GM18520 (cell line): ENCODE measurements at regions not wholly inside any gene's neighbourhood (a gene's known extent, or its start where the extent isn't known, plus 50 kb on each side); places are given as distances from the start of the nearest gene placed in this dataset.
A peak's percentile ranks its signal among the peaks of the same experiment; 100 is the strongest.

ENCODE experiments used
- ATAC-seq: cut with Tn5 transposase; IDR thresholded peaks from one replicate; pipeline ENCODE4 v1.9.1; 2021; ENCODE audit not compliant: unreplicated experiment

- no peak for ATAC-seq
Observed at GRCh38 chr6:156316583-156317125, 460.5 kb upstream of the ARID1B start.

DNA sequence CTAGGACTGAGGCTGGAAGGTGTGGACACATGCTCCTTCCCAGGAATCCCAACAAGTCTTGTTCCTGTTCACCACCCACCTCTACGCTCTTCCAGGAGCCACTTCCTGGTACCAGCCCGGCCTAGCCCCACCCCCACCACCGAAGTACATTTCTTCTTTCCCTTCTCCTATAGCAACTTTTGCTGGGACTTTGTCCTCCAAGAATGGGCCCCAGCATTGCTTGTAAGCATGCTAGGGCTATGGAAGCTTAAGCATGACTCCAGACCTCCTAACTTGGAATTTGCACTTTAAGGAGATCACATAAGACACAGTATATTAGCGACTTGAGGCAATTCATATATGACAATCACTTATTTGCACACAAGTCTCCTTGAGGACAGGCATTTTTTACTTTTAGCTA lies 462.0 kb upstream of the ARID1B start:
- no peak for ATAC-seq

DNA sequence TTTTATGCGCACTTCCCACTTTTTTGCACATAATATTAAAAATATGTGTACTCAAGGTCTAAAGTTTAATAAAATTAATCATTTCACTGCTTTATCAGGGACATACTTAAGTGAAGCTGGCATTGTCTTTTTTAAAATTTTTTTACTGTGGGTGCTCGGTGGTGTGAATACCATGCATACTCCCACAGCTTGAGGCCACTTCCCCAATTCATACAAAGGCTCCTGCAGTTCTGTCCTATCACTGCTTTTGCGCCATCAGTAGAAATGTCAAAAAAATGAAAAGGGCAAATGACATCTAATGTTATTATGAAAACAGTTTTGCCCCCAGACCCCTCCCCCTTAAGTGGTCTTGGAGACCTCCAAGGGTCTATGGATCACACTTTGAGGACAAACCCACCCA lies 464.1 kb upstream of the ARID1B start:
- no peak for ATAC-seq

DNA sequence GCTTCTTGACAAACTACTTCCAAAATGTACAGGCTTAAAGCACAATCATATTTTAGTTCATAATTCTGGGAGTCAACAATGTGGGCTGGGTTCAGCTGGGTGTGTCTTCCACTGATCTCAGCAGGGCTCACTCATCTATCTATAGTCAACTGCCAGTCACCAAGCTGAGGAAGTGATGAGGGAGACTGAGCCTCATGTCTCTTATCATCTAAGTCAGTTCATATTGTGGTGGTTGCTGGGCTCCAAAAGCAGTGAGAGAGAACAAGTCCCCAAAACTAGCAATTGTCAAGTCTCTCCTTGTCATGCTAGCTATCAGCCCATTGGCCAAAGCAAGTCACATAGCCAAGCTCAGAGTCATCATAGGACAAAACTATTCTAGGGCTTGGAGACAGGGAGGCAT lies 465.9 kb upstream of the ARID1B start:
- no peak for ATAC-seq

DNA sequence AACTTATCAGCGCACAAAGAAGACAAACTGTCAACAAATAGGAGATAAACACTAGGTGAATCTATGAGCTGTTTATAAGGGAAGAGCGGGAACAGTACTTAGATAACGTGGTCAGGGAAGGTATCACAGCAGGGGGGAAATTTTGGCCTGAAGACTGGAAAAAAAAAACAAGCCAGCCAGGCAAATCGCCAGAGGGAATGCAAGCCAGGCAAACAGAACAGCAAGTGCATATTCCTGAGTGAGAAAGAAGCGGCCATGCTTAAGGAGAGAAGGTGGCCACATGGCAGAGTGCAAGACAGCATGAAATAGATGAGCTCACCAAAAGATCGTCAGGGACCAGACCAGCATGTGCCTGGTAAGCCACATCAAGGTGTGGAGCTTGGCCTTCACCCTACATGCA lies 466.5 kb upstream of the ARID1B start:
- ATAC-seq = no peak

DNA sequence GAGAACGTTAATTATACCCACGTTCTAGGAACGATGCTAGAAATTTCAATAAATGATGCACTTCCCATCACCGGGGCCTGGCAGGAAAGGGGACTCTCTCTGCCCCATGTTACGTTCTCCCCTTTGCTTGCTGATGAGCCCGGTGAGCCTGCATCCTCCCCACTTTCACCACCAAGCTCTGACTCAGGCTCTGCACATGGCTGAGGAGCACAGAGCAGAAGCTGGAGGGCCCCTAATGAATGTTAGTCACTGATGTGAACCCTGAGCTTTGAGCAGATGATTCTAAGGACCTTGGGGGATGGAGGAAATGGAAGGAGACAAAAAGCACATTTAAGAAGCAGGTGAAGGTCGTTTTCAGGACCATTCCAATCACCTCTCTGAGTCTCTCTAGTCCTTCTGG lies 468.2 kb upstream of the ARID1B start:
- no peak for ATAC-seq

GRCh38 chr6:156308604-156309003 lies 468.6 kb upstream of the ARID1B start:
- no peak for ATAC-seq

GRCh38 chr6:156306531-156306930 lies 470.6 kb upstream of the ARID1B start:
- ATAC-seq = no peak

DNA sequence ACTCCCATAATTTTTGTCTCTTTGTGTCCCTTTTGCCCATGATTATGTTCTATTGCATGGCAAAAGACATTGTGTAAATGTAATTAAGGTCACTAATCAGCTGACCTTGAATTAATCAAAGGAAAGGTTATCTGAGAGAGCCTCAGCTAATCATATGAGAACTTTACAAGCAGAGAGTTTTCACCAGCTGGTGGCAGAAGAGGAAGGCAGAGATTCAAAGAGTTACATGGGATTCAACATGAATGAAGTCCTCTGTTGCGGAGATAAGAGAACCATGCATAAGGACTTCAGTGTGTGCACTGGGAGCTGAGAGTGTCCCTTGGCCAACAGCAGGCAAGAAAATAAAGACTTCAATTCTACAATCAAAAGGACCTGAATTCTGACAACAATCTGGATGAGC lies 494.1 kb upstream of the ARID1B start:
- no peak for ATAC-seq

DNA sequence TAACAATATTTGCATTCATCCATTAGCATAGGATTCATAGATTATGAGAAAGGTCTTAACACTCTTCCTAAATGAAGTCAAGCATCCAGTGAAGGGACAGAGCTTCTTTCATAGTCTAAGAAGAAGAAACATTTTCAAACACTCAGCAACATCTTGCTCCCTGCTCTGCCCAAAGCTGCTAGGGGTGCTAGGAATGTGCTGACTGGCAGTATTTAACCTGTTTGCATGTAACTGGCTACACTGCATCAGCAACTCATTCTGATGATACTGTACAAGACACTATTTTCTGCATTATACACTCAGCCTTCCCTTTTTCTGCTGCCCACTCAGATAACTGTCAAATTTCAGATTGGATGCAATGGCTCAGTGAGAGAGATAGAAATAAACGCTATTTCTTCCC lies 495.1 kb upstream of the ARID1B start:
- ATAC-seq = no peak

DNA sequence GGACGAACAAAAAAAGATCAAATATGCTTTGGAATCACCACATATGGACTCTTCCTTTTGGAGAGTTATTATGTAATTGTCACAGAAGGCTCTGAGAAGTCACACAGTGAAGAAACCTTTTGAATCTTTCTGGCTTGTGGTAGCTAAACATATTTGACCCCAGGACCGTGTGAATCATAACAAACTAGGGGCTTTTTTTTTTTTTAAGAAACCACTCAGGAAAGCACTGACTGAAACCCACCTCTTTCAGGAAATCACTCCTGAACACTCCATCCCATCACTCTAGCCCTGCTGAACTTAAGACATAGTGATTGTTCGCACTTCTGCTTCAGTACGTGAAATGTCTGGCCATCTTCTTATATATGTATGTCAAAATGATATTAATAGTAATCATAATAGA lies 495.9 kb upstream of the ARID1B start:
- ATAC-seq = no peak

- no peak for ATAC-seq
Observed at GRCh38 chr6:156280065-156280464, 497.1 kb upstream of the ARID1B start.

DNA sequence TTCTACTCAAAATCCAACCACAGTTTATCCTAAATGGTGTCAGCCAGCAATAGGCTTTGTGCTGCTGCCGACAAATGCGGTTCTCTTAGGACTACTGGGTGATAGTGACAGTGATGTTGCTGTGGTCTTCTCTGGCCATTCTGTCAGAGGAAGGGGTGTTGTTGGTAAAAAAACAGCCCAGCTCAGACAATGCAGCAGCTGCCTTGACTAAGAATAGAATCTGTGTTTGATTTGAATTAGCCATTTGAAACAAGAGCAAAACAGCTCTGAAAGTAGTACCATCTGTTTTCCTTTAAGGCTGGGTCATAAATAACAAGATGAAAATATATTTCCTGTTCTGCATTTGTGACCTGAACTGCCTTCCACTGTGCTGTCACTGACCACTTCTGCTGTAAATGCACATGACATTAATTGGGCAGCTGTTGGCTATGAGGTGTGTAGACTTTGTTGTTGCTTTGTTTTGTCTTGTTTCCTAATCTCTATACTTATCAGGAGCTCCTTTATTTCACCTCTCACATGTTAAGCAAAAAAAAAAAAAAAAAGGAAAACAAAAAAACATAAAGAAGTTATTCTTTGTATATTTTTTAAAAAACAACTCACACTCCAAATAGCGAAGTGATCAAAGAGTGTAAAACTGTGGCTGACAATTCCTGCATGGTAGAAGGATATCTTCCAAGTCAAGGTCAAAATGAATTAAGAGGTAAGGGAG lies 497.8 kb upstream of the ARID1B start:
- ATAC-seq = peak; percentile 54

- ATAC-seq = no peak
Observed at GRCh38 chr6:156273065-156273711, 504.0 kb upstream of the ARID1B start.

GRCh38 chr6:156269751-156270369 lies 507.3 kb upstream of the ARID1B start:
- no peak for ATAC-seq

- ATAC-seq = no peak
Observed at GRCh38 chr6:156268849-156269248, 508.3 kb upstream of the ARID1B start.

DNA sequence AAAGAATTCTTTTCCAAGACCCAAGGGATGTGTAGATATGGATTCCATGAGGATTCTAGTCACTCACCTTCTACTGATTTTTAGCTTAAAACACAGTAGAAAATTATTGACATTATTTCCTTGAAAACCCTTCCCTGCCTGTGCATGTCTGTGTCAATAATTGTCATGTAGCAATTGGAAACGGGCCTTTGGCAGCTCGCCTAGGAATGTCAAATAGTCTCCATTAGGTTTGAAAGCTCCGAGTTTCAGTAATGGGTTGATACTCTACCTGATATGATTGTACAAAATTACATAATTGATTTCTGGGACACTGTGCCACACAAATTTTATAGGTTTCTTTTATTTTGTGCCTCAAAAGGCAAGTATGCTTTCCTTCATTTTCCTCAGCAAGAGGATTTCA lies 515.2 kb upstream of the ARID1B start:
- no peak for ATAC-seq

DNA sequence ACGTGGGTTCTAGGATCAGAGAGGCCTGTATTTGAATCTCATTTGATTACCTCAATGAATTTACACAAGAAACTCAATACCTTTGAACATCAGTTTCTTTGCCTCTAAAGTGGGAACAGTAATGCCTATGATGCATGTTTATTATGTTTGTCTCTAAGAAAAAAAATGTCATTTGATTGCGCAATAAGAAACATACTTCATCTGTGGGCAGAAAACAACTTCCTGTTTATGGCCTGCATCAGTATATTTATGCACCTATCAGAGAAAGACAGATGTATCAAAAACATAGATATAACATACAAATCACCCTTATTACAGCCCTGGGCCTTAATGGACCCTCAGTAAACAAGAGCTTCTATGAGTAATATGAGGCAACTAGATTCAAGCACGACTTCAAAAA lies 516.4 kb upstream of the ARID1B start:
- no peak for ATAC-seq

DNA sequence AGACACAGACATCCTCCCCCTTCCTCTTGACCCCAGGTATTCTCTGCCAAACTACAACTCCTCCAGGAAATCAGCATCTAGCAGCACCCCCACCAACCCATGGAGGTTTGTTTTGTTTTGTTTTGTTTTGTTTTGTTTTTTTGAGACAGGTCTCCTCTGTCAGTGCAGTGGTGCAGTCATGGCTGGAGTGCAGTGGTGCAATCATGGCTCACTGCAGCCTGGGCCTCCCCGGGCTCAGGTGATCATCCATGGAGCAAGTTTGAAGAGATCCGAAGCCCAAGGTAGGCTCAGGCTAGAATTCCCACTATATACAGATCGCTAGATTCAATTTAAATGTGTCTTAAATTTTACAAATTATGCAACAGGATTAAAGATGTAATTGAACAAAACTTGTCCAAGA lies 518.2 kb upstream of the ARID1B start:
- ATAC-seq = no peak

DNA sequence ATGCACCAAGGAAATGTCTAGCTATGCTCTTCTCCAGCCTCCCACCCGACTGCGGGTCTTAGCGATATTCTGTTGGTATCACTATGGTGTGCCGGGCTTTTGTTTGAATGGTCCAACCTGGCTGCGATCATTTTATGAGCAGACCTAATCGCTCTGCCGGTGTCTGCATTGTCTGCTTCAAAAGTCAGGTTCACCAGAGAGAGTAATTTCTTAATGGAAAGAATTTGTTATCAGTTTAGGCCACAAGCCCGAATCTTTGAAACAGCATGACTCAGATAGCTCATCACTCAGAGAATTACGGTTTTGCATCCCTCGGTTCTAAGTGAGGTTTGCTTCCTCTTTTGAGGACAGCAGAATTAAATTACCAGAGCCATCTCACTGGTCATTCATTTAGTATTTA lies 521.0 kb upstream of the ARID1B start:
- ATAC-seq = no peak

DNA sequence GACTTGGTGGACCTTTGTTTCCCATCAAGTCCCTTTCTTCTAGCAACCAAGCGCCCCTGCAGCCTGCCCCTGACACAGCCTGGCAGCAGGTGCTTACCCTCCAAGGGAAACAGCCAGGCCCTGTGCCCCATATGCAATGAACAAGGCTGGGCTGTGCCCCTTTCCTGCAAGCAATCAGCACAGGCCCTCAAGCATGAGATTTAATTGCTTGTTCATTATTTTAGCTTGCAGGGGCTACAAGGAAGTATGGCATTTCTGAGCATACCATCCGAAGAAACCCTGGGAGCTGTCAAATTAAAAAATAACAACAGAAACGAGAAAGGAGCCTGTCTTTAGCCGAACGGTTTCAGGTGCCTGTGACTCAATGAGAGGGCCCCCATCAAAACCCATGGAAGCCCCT lies 522.9 kb upstream of the ARID1B start:
- ATAC-seq = no peak

DNA sequence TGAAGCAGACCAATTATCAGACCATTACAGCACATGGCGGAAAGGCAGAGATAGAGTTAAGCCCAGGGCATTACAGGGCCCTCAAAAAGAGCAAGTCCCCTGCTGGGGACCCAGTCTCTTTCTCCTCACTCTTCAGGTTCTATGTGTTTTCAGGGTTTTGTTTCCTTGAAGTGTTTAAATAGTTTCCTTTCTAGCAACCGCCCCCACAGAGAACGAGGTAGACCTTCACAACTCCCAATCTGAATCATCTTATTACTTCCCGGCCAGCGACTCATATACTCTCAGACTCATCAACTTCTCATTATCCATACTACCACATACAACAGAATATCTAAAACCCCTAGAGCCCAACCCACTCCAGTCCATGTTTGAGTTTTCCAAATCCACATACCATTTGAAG lies 526.6 kb upstream of the ARID1B start:
- ATAC-seq = no peak
